Type B pancreatic cell (in vitro differentiated cells): ENCODE measurements at regions not wholly inside any gene's neighbourhood (a gene's known extent, or its start where the extent isn't known, plus 50 kb on each side); places are given as distances from the start of the nearest gene placed in this dataset.

Experiments used
- DNase-seq: peaks from one replicate; pipeline ENCODE4 v3.0.0; 2021; ENCODE audit warnings: mixed read lengths; ENCODE audit not compliant: unreplicated experiment; ENCODE audit errors: extremely low spot score
- H3K27ac Mint-ChIP-seq: 2 replicates; pipeline ENCODE4 v1.8.0; 2021; ENCODE audit warnings: mild to moderate bottlenecking, mixed read lengths
- H3K27me3 Mint-ChIP-seq: 2 replicates; pipeline ENCODE4 v1.8.0; 2021; ENCODE audit warnings: mixed read lengths
- H3K36me3 Mint-ChIP-seq: 2 replicates; pipeline ENCODE4 v1.8.0; 2021; ENCODE audit warnings: mixed read lengths
- H3K4me1 Mint-ChIP-seq: one replicate; pipeline ENCODE4 v1.8.0; 2021; ENCODE audit warnings: mixed read lengths; ENCODE audit not compliant: unreplicated experiment
- H3K4me3 Mint-ChIP-seq: 2 replicates; pipeline ENCODE4 v1.8.0; 2021; ENCODE audit warnings: mild to moderate bottlenecking, mixed read lengths
- H3K9me3 Mint-ChIP-seq: 2 replicates; pipeline ENCODE4 v1.8.0; 2021; ENCODE audit warnings: mixed read lengths
- TF ChIP-seq, protein P1 (sequence below): fragments of 200-600 bp; sonication (generic); conservative IDR thresholded peaks from 2 replicates; pipeline ENCODE4 v1.5.0; 2021; ENCODE audit warnings: antibody characterized with exemption, mild to moderate bottlenecking

DNA sequence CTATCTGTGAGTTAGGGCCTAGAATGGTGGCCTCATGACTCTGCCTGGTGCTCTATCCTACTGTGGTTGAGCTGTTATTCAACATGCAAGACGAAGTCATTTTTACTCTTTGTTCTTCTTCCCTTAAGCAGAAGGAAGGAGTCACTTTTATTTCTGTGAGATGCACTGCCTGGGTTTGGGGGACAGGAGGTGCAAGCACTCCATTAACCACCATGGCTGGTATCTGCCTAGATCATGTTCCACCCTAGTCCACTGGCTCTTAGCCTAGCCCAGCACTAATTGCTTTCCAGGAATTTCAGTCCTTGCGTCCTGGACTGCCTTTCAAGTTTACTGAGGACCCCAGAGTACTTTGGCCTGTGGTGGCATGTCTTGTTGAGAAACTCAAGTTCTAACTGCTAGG, 1182.7 kb downstream of the FSTL5 start:
- H3K9me3 Mint-ChIP-seq = no peaks in the 10 kb centered on the region
- H3K4me3 Mint-ChIP-seq = no peak overlapping the region
- H3K27me3 Mint-ChIP-seq = no peaks in the 10 kb centered on the region
- H3K27ac Mint-ChIP-seq = no peak overlapping the region
- no peak for DNase-seq
- TF ChIP-seq, protein P1, sequence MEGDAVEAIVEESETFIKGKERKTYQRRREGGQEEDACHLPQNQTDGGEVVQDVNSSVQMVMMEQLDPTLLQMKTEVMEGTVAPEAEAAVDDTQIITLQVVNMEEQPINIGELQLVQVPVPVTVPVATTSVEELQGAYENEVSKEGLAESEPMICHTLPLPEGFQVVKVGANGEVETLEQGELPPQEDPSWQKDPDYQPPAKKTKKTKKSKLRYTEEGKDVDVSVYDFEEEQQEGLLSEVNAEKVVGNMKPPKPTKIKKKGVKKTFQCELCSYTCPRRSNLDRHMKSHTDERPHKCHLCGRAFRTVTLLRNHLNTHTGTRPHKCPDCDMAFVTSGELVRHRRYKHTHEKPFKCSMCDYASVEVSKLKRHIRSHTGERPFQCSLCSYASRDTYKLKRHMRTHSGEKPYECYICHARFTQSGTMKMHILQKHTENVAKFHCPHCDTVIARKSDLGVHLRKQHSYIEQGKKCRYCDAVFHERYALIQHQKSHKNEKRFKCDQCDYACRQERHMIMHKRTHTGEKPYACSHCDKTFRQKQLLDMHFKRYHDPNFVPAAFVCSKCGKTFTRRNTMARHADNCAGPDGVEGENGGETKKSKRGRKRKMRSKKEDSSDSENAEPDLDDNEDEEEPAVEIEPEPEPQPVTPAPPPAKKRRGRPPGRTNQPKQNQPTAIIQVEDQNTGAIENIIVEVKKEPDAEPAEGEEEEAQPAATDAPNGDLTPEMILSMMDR = no peak
- H3K36me3 Mint-ChIP-seq = no peaks in the 10 kb centered on the region
- H3K4me1 Mint-ChIP-seq = peaks cover 5% of the 10 kb centered on the region

DNA sequence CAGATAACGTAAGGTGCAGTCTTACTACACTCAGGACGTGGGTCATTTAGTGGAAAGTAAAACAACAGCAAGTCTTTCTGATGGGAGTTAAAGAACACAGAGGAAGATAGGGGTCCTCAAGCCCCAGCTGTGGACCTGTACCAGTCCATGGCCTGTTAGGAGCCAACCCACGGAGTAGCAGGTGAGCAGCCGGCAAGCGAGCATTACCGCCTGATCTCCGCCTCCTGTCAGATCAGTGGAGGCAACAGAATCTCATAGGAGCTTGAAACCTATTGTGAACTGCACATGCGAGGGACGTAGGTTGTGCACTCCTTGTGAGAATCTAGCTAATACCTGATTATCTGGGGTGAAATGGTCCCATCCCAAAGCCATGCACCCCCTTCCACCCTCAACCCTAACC, 1180.8 kb downstream of the FSTL5 start:
- H3K9me3 Mint-ChIP-seq = no peaks in the 10 kb centered on the region
- peaks cover 7% of the 10 kb centered on the region for H3K4me1 Mint-ChIP-seq
- DNase-seq = no peak
- no peak overlapping the region for H3K27ac Mint-ChIP-seq
- no peaks in the 10 kb centered on the region for H3K27me3 Mint-ChIP-seq
- TF ChIP-seq, protein P1 = no peak
- no peaks in the 10 kb centered on the region for H3K36me3 Mint-ChIP-seq
- no peak overlapping the region for H3K4me3 Mint-ChIP-seq

DNA sequence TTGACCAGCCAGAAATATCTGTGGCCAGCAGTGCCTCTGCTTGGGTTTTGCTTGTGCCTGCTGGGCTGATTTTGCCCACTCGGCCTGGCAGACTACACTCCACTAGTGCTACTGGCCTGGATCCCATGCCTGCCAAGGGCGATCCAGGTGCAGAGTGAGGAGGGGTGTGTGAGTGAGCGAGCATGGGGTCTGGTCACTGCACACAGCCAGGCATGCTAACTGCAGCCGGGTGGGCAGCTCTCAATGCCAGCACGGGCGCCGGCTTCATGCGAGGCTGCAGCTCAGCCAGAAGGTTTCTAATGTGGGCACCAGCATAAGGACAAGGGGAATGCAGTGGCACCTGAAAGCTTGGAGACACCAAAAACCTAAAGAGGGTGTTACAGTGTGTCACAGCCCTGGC, 1161.4 kb downstream of the FSTL5 start:
- TF ChIP-seq, protein P1 = no peak
- H3K4me3 Mint-ChIP-seq = no peak overlapping the region
- no peaks in the 10 kb centered on the region for H3K27me3 Mint-ChIP-seq
- DNase-seq = no peak
- H3K4me1 Mint-ChIP-seq = no peaks in the 10 kb centered on the region
- H3K9me3 Mint-ChIP-seq = peaks cover 4% of the 10 kb centered on the region
- no peak overlapping the region for H3K27ac Mint-ChIP-seq
- H3K36me3 Mint-ChIP-seq = no peaks in the 10 kb centered on the region

DNA sequence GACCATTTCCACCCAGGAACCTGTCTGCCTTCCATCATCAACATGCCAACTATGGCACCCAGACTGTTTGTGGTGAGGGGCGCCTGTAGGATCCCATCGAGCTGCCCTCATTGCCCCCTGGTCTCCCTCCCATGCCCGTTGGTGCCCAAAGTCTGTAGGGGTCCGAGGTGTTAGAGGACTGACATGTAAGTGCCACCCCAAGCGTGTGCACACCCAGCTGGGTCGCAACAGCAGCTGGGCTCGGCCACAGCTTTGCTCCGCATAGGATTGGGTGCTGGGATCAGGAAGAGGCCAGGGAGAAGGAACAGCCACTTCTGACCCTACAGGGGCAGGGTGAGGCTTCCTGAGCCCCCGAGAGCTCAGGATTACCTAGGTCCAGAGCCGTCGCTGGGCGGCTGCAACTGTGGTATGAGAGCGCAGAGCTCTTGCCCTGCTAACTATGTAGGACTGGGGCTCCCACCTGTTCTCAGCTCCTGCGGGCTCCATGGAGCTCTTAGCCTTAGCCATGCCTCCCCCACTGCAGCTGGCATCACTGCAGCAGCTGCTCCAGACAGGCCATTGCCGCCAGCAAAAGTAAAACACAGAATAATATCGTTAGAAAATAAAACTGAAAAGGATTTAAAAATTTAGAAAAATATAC, 1160.3 kb downstream of the FSTL5 start:
- Mint-ChIP-seq H3K9me3 (peaks cover 4% of the 10 kb centered on the region), H3K36me3 (no peaks in the 10 kb centered on the region), H3K4me1 (no peaks in the 10 kb centered on the region), H3K27me3 (no peaks in the 10 kb centered on the region), H3K27ac (no peak overlapping the region), H3K4me3 (no peak overlapping the region)
- DNase-seq = no peak
- TF ChIP-seq, protein P1 = no peak

DNA sequence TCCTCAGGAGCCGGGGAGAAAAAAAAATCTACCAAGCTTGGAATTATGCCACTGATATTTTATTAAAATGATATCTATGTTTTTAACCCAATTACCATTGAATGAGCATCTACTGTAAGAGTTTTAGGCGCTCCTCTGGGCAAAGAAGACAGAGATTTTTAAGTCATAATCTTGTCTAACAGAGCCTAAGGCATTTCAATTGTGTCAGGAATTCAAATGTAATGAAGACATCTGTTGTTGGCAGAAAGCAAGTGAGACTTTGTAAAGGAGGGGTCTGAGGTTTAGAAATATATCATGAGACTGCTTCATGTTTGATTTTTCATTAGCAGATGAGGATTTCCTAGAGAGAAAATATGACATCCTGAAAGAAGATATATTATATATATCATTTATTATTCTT, 1158.1 kb downstream of the FSTL5 start:
- no peak overlapping the region for H3K27ac Mint-ChIP-seq
- H3K9me3 Mint-ChIP-seq = peaks cover 4% of the 10 kb centered on the region
- H3K36me3 Mint-ChIP-seq = no peaks in the 10 kb centered on the region
- no peak for DNase-seq
- H3K4me3 Mint-ChIP-seq = no peak overlapping the region
- no peaks in the 10 kb centered on the region for H3K4me1 Mint-ChIP-seq
- H3K27me3 Mint-ChIP-seq = no peaks in the 10 kb centered on the region
- TF ChIP-seq, protein P1 = no peak

DNA sequence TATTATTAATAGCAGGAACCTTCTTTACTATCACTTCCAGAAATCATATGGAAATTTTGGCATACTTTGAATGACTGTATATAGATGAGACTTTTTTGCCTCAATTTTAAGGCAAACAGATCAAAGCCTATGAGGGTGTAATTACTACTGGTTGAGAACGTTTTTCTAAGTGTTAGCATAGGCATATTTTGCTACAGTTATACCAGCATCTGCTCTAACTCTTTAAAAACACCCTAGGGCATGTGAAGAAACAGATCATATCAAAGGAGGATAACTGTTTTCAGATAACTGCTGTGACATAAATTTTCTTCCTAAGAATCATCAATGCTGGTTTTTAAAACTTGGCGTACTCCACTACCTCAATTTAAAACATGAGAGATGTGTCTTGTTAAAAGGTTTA, 1155.3 kb downstream of the FSTL5 start:
- Mint-ChIP-seq H3K27me3 (no peaks in the 10 kb centered on the region), H3K4me1 (no peaks in the 10 kb centered on the region), H3K4me3 (no peak overlapping the region), H3K36me3 (no peaks in the 10 kb centered on the region), H3K9me3 (no peaks in the 10 kb centered on the region), H3K27ac (no peak overlapping the region)
- DNase-seq = no peak
- TF ChIP-seq, protein P1 = no peak
